GM18499 (cell line): ENCODE measurements at regions not wholly inside any gene's neighbourhood (a gene's known extent, or its start where the extent isn't known, plus 50 kb on each side); places are given as distances from the start of the nearest gene placed in this dataset.
"Not testable (repeated sequence)": the region's sequence is repeated elsewhere in the genome, so short reads cannot be mapped to it uniquely, and the experiment has no call there.

Source experiments
- ATAC-seq: cut with Tn5 transposase; IDR thresholded peaks from one replicate; pipeline ENCODE4 v1.9.1; 2021; ENCODE audit warnings: moderate number of reproducible peaks; ENCODE audit not compliant: insufficient read depth, unreplicated experiment

- no peak for ATAC-seq
Observed at GRCh38 chr1:55474168-55474786, 259.1 kb upstream of the USP24 start.

GRCh38 chr1:55473661-55474060, 258.5 kb upstream of the USP24 start:
- ATAC-seq: no peak

DNA sequence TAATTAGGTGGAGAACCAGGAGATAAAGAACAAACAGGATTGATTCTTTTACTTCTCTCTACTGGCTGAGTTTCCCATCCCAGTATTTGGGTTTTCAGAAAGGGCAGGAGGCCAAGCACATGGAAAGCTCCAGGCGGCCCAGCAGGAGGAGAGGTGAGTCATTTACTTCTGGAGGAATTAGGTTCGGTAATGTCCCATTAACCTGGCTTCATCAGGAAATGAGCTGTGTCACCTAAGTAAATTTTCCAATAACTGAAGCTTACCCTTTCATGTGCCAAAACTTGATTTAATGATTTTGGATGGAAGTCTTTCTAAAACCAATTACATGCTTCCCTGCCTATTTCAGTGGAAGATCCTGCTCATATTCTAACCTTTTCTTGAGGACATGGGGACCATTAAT, 257.6 kb upstream of the USP24 start:
- ATAC-seq: no peak

DNA sequence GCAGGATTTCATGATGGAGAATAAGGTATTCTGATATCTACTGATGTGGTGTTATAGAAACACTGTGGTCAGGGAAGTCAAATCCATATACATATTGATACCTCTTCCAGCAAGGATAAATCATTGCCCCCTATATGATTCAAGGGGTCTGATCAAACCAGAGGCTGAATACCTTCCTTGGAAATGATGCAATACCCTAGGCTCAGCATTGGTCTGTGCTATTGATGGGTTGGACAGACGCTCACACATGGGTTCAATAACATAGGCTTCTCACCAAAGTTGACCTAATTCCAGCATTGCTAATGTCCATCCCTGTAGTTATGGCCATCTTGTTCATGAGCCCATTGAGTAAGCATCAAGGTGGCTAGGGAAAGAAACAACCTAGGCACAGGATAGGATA, 257.0 kb upstream of the USP24 start:
- ATAC-seq: no peak

GRCh38 chr1:55468142-55468795, 253.1 kb upstream of the USP24 start:
- no peak for ATAC-seq

GRCh38 chr1:55466921-55467320, 251.8 kb upstream of the USP24 start:
- ATAC-seq: no peak

GRCh38 chr1:55466373-55466772, 251.2 kb upstream of the USP24 start:
- no peak for ATAC-seq

- no peak for ATAC-seq
Observed at GRCh38 chr1:55464550-55464949, 249.4 kb upstream of the USP24 start.

- no peak for ATAC-seq
Observed at GRCh38 chr1:55463814-55464475, 248.8 kb upstream of the USP24 start.

DNA sequence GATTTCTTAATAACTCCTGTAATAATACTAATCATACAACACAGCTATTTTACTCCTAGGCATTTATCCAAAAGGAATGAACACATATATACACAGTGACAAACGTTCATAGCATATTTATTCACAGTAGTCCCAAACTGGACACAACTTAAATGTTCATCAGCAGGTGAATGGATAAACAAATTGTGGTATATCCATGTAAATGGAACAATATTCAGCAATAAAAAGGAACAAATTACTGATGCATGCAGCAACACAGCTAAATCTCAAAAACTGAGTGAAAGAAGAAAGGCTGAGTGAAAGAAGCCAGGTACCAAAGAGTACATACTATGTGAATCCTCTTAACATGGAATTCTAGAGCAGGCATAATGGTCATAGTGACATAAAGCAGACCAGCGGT, 242.7 kb upstream of the USP24 start:
- no peak for ATAC-seq

DNA sequence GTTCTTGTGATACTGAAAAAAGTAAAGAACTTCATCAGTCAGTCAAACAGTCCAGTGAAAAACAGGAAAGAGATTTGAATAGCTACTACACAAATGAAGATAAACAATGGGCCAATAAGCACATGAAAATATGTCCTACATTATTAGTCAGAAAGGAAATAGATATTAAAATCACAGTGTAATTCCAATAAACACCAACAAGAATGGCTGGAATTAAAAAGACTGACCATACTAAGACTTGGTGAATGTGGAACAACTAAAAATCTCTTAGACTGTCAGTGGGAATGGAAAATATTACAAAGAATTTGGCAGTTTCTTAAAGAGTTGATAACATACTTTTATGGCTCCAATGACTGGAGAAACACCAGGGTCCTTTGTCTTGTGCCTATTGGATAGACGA, 241.8 kb upstream of the USP24 start:
- no peak for ATAC-seq

DNA sequence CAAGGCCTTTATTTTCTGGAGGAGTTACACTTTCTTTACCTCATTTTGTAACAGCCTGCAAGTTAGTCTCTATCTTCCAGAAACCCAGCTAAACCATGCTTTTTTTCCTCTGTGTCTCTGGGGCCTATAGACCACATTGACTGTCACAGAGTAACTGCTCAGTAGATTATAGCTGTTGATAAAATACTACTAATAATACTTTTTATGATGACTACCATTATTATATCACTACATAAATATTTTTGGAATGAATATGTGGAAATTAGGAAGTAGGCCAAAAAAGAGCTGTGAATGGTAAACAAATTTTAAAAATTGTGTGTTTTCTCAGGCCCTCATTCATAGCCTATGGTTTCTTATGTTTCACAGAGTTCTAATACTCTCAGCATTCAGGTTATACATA, 233.1 kb upstream of the USP24 start:
- no peak for ATAC-seq

DNA sequence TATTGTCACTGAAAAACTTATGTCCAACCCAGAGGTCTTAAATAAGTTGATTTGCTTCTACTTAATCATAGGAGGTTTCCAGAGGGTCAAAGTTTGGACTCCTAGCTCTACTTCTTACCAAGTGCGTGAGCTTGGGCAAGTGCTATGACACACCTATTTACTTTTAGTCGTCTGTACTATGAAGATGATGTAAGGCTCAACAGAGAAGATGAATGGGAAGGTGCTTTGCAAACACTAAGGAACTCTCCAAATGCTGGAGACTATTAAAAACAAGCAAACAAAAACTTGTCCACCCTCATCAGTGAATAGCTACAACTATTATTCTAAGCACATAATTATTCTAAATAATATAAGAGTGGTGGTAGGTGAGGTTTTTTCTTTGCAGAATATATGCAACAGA, 232.3 kb upstream of the USP24 start:
- ATAC-seq: no peak

DNA sequence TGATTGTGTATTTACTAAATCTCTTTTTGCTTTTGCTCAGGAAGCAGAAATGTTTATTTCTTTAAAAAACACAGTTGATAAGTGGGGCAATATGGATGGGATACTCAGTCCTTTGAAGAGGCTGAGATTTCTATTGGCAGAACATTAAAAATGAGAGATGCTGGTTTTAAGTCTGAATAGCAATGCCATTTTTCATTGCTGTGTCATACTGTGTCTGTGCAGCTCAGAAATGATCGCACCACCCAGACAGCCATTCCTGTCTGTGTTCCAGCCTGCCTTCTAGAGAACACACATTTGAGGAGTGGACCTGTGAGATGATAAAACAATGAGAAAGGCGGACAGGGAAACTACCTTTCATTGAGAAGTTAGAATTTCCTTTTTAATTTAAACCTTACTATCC, 231.2 kb upstream of the USP24 start:
- ATAC-seq: no peak

- peak; percentile 87 for ATAC-seq
Observed at GRCh38 chr1:55445416-55445815, 230.3 kb upstream of the USP24 start.

DNA sequence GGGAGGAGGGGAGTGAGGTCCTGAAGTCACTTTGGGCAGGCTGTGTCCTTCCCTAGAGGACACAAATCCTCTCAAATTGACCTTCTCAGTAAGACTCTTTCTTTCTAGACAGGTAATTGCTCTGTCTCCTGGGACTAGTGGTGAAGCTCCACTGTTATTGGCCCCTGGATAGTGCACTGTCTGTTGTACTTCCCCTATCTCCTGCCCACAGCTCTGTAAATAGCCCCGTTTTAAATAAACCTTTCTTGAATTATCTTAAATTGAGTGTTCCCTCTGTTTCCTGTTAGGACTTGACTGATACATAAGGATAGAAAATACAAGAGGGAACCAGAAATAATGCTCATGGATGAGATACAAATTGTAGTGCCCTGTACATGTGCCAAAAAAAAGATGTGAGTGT, 229.5 kb upstream of the USP24 start:
- ATAC-seq: no peak

- ATAC-seq: no peak
Observed at GRCh38 chr1:55443175-55443915, 228.2 kb upstream of the USP24 start.

DNA sequence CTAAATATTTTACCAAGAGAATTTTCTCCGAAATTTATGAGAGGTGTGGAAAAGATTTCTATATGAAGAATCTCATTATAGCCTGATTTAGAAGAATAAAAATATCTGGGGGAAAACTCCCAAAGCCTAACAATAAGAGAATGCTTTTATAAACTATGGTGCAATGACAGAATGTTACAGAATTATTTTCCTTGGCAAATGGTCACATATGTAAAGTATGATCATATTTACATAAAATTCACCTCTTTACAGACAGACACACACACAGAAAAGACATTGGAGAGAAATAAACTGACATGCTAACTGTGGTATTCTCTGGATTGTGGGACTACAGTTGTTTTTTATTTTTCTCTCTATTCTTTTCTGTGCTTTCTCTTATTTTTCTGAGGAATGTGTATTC, 226.3 kb upstream of the USP24 start:
- no peak for ATAC-seq

DNA sequence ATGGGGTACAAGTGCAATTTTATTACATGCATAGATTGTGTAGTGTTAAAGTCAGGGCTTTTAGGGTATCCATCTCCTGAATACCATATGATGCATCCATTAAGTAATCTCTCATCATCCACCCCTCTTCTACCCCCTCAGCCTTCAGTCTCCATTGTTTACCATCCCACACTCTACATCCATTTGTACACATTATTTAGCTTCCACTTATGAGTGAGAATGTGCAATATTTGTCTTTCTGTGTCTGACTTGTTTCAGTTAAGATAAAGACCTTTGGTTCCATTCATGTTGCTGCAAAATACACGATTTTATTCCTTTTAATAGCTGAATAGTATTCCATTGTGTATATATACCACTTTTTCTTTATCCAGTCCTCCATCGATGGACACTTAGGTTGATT, 222.5 kb upstream of the USP24 start:
- no peak for ATAC-seq

DNA sequence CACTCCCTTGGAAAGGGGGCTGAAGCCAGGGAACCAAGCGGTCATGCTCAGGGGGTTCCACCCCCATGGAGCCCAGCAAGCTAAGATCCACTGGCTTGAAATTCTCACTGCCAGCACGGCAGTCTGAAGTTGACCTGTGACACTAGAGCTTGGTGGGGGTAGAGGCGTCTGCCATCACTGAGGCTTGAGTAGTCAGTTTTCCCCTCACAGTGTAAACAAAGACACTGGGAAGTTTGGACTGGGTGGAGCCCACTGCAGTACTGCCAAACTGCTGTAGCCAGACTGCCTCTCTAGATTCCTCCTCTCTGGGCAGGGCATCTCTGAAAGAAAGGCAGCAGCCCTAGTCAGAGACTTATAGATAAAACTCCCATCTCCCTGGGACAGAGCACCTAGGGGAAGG, 215.6 kb upstream of the USP24 start:
- ATAC-seq: not testable (repeated sequence)

DNA sequence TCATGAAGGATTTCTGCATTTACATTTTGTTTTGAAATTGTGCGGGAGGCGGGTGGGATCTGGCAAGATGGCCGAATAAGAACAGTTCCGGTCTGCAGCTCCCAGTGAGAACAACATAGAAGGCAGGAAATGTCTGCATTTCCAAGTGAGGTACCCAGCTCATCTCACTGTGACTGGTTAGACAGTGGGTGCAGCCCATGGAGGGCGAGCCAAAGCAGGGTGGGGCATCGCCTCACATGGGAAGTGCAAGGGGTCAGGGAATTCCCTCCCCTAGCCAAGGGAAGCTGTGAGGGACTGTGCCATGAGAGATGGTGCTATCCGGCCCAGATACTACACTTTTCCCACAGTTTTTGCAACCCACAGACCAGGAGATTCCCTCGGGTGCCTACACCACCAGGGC, 215.0 kb upstream of the USP24 start:
- ATAC-seq: not testable (repeated sequence)
